ENCODE measurements at regions not wholly inside any gene's neighbourhood (a gene's known extent, or its start where the extent isn't known, plus 50 kb on each side); places are given as distances from the start of the nearest gene placed in this dataset.

- no peak for TF ChIP-seq CTCF (IDR thresholded peaks at IDR 0.05)
- TF ChIP-seq EZH2 (IDR thresholded peaks at IDR 0.05), result no peak
These were observed 51.0 kb upstream of the CDKN2AIP start for GRCh38 chr4:183393446-183393845.

All from neural progenitor cell (in vitro differentiated cells).